OCI-LY3 (cell line): ENCODE measurements at regions not wholly inside any gene's neighbourhood (a gene's known extent, or its start where the extent isn't known, plus 50 kb on each side); places are given as distances from the start of the nearest gene placed in this dataset.

Source experiments
- H2AFZ ChIP-seq: fragments of 200-600, 300-600 bp; shearing (Covaris generic); 2 replicates; pipeline ENCODE4 v1.6.0; 2014; ENCODE audit warnings: antibody characterized with exemption, low read depth, low read length
- H3K27ac ChIP-seq: fragments of 200-600, 300-600 bp; sonication (generic); 2 replicates; pipeline ENCODE4 v1.5.1; 2014; ENCODE audit warnings: mild to moderate bottlenecking, low read length, moderate library complexity, mixed read lengths
- H3K27me3 ChIP-seq: fragments of 200-600, 300-600 bp; sonication (generic); 2 replicates; pipeline ENCODE4 v1.6.1; 2014; ENCODE audit warnings: low read depth, low read length, mixed read lengths
- H3K36me3 ChIP-seq: fragments of 200-600, 300-600 bp; sonication (generic); replicated peaks from 2 replicates; pipeline ENCODE3; 2014; ENCODE audit warnings: low read depth, low read length, mixed read lengths
- H3K4me1 ChIP-seq: fragments of 300-600, 200-600 bp; sonication (generic); 2 replicates; pipeline ENCODE4 v1.6.1; 2014; ENCODE audit warnings: low read length, mixed read lengths
- H3K4me2 ChIP-seq: fragments of 200-600, 300-600 bp; sonication (generic); 2 replicates; pipeline ENCODE4 v1.6.1; 2014; ENCODE audit warnings: low read length, mixed read lengths
- H3K4me3 ChIP-seq: fragments of 300-600, 200-600 bp; sonication (generic); 2 replicates; pipeline ENCODE4 v1.5.1; 2014; ENCODE audit warnings: antibody characterized with exemption, mild to moderate bottlenecking, low read length, moderate library complexity
- H3K79me2 ChIP-seq: fragments of 300-600, 200-600 bp; shearing (Covaris generic); 2 replicates; pipeline ENCODE4 v1.6.1; 2014; ENCODE audit warnings: mild to moderate bottlenecking, low read length, mixed read lengths
- H3K9ac ChIP-seq: fragments of 300-600, 200-600 bp; shearing (Covaris generic); 2 replicates; pipeline ENCODE4 v1.6.0; 2014; ENCODE audit warnings: mild to moderate bottlenecking, low read length, moderate library complexity
- H3K9me3 ChIP-seq: fragments of 200-600, 300-600 bp; shearing (Covaris generic); 2 replicates; pipeline ENCODE4 v1.6.1; 2014; ENCODE audit warnings: low read length, mixed read lengths; ENCODE audit not compliant: insufficient read depth
- H4K20me1 ChIP-seq: fragments of 200-600, 300-600 bp; sonication (generic); 2 replicates; pipeline ENCODE4 v1.6.1; 2016; ENCODE audit warnings: low read length, mixed read lengths; ENCODE audit not compliant: insufficient read depth
- CTCF ChIP-seq: fragments of 200-600, 300-600 bp; sonication (generic); IDR thresholded peaks from 2 replicates; pipeline ENCODE4 v1.5.1; 2014; ENCODE audit warnings: antibody characterized with exemption, low read length, low read depth
- EZH2phosphoT487 ChIP-seq: fragments of 200-600 bp; shearing (Covaris generic); IDR thresholded peaks from 2 replicates; pipeline ENCODE4 v1.6.1; 2018; ENCODE audit warnings: antibody characterized with exemption, mixed run types, low read depth

DNA sequence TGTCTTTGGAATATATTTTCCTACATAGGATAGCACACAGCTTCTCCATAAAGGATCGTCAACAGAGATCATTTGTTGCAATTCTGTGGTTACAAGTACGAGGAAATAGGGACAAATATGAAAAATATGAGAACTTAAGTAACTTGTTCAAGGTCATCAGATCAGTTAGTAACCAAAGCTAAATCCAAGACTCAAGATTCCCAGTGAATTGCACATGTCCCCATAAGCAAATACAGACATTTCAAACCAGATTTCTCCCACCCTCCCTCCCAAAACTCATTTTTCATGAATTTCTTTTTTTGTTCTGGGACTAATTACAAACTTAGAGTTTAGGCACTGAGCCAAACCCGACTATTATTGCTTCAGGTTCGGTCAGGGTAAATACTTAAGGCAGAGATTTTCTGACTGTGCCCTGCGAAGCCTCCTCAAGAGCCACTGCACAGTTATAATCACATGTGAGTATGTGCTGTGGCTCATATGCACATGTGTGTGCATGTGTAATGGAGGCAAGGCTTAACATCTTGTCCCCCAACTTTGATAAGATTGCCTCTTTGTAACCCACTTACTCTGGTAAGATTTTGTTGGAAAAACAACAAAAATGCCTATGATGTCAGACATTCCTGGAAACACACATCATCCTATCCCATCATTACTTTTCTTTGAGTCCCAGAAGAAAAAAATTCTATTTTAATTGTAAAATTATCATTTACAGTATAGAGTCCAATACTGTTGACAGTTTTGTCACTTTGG is 216.2 kb downstream of the CD83 start:
- Histone ChIP-seq H3K27ac (no peak overlapping the region), H3K27me3 (no peaks in the 10 kb centered on the region), H3K4me2 (no peak overlapping the region), H3K9ac (no peak overlapping the region), H3K9me3 (no peaks in the 10 kb centered on the region), H3K79me2 (no peaks in the 10 kb centered on the region), H3K4me3 (no peak overlapping the region), H3K36me3 (peaks cover 3% of the 10 kb centered on the region), H2AFZ (no peak overlapping the region), H3K4me1 (no peaks in the 10 kb centered on the region), H4K20me1 (no peaks in the 10 kb centered on the region)
- TF ChIP-seq CTCF = no peak
- TF ChIP-seq EZH2phosphoT487 = no peak

- Histone ChIP-seq H3K27me3 (no peaks in the 10 kb centered on the region), H3K36me3 (peaks cover 3% of the 10 kb centered on the region), H2AFZ (no peak overlapping the region), H3K4me1 (peaks cover 11% of the 10 kb centered on the region), H3K79me2 (no peaks in the 10 kb centered on the region), H3K9me3 (no peaks in the 10 kb centered on the region), H3K4me3 (no peak overlapping the region), H4K20me1 (no peaks in the 10 kb centered on the region), H3K9ac (no peak overlapping the region), H3K4me2 (no peak overlapping the region), H3K27ac (no peak overlapping the region)
- TF ChIP-seq EZH2phosphoT487 = no peak
- no peak for TF ChIP-seq CTCF
Measured at GRCh38 chr6:14335071-14335470, 217.5 kb downstream of the CD83 start.

GRCh38 chr6:14337152-14337551 is 219.6 kb downstream of the CD83 start:
- Histone ChIP-seq H3K9me3 (no peaks in the 10 kb centered on the region), H4K20me1 (no peaks in the 10 kb centered on the region), H3K36me3 (peaks cover 3% of the 10 kb centered on the region), H3K27ac (no peak overlapping the region), H3K4me2 (no peak overlapping the region), H3K4me1 (peaks cover 12% of the 10 kb centered on the region), H3K79me2 (no peaks in the 10 kb centered on the region), H3K27me3 (no peaks in the 10 kb centered on the region), H3K4me3 (no peak overlapping the region), H3K9ac (no peak overlapping the region), H2AFZ (no peak overlapping the region)
- no peak for TF ChIP-seq CTCF
- TF ChIP-seq EZH2phosphoT487 = no peak

DNA sequence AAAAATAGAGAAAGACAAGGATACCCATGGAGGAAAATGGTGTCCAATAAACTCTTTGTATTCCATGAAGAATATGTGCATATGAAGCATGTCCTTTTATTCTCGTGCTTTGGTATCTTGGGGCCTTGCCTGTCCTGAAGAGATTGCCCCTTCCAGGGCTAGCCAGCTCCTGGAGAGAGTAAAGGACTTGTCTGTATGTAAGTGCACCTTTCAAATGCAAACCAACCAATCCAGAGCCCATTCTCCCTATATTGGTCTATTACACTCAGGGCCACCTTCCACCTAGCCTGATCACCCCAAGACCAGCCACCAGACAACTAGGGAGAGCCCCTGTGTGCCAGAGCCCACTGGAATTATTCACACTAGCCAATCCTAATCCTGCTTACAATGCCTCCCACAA is 221.6 kb downstream of the CD83 start:
- Histone ChIP-seq H3K27me3 (no peaks in the 10 kb centered on the region), H2AFZ (no peak overlapping the region), H3K36me3 (peaks cover 3% of the 10 kb centered on the region), H3K9me3 (no peaks in the 10 kb centered on the region), H3K4me2 (peak overlapping the region; percentile 10; the same call in 1 of the 2 replicates), H3K27ac (peak overlapping the region; percentile 37; the same call in 1 of the 2 replicates), H3K79me2 (no peaks in the 10 kb centered on the region), H3K9ac (no peak overlapping the region), H3K4me3 (no peak overlapping the region), H4K20me1 (no peaks in the 10 kb centered on the region), H3K4me1 (peaks cover 12% of the 10 kb centered on the region)
- no peak for TF ChIP-seq EZH2phosphoT487
- no peak for TF ChIP-seq CTCF
